Smooth muscle cell (in vitro differentiated cells): ENCODE measurements at regions not wholly inside any gene's neighbourhood (a gene's known extent, or its start where the extent isn't known, plus 50 kb on each side); places are given as distances from the start of the nearest gene placed in this dataset.

Source experiments
- DNase-seq: peaks from one replicate; lab custom pipeline; 2025; ENCODE audit not compliant: unreplicated experiment; lab: John Stamatoyannopoulos, UW
- H2AFZ ChIP-seq: fragments of 200-600 bp; sonication (generic); 2 replicates; pipeline ENCODE4 v1.6.0; 2016; ENCODE audit warnings: antibody characterized with exemption, low read depth, mild to moderate bottlenecking
- H3F3A ChIP-seq: fragments of 200-600 bp; sonication (generic); 2 replicates; pipeline ENCODE4 v1.6.0; 2017; ENCODE audit warnings: antibody characterized with exemption, low read depth
- H3K27ac ChIP-seq: fragments of 200-600 bp; sonication (generic); 2 replicates; pipeline ENCODE4 v1.5.1; 2016; ENCODE audit warnings: low read depth, mild to moderate bottlenecking
- H3K27me3 ChIP-seq: fragments of 200-600 bp; sonication (generic); 2 replicates; pipeline ENCODE4 v1.6.1; 2016; ENCODE audit warnings: low read depth, mild to moderate bottlenecking
- H3K36me3 ChIP-seq: fragments of 200-600 bp; sonication (generic); 2 replicates; pipeline ENCODE4 v1.5.1; 2016; ENCODE audit warnings: low read depth
- H3K4me1 ChIP-seq: fragments of 200-600 bp; sonication (generic); 2 replicates; pipeline ENCODE4 v1.5.1; 2016; ENCODE audit warnings: low read depth
- H3K4me2 ChIP-seq: fragments of 200-600 bp; sonication (generic); 2 replicates; pipeline ENCODE4 v1.6.0; 2016; ENCODE audit warnings: mild to moderate bottlenecking
- H3K4me3 ChIP-seq: fragments of 200-600 bp; sonication (generic); 2 replicates; pipeline ENCODE4 v1.5.1; 2016; ENCODE audit warnings: mild to moderate bottlenecking
- H3K79me2 ChIP-seq: fragments of 200-600 bp; sonication (generic); 2 replicates; pipeline ENCODE4 v1.6.0; 2016; ENCODE audit warnings: low read depth, mild to moderate bottlenecking
- H3K9ac ChIP-seq: fragments of 200-600 bp; sonication (generic); 2 replicates; pipeline ENCODE4 v1.6.0; 2016; ENCODE audit warnings: low read depth
- H3K9me3 ChIP-seq: fragments of 200-600 bp; sonication (generic); replicated peaks from 2 replicates; pipeline ENCODE4 v1.5.1; 2016; ENCODE audit warnings: low read depth
- H4K20me1 ChIP-seq: fragments of 200-600 bp; sonication (generic); 2 replicates; pipeline ENCODE4 v1.6.0; 2016; ENCODE audit warnings: low read depth
- WGBS: methylation state at CpG from one replicate; pipeline ENCODE4 v1.1.7; 2016; ENCODE audit warnings: low lambda C conversion rate; 5-methylcytosine and 5-hydroxymethylcytosine counted together
- TF ChIP-seq, protein P1 (sequence below): fragments of 200-600 bp; sonication (generic); IDR thresholded peaks from 2 replicates; pipeline ENCODE4 v1.5.1; 2017; ENCODE audit warnings: borderline replicate concordance, mild to moderate bottlenecking, antibody characterized with exemption; ENCODE audit not compliant: insufficient read depth, poor library complexity, severe bottlenecking

DNA sequence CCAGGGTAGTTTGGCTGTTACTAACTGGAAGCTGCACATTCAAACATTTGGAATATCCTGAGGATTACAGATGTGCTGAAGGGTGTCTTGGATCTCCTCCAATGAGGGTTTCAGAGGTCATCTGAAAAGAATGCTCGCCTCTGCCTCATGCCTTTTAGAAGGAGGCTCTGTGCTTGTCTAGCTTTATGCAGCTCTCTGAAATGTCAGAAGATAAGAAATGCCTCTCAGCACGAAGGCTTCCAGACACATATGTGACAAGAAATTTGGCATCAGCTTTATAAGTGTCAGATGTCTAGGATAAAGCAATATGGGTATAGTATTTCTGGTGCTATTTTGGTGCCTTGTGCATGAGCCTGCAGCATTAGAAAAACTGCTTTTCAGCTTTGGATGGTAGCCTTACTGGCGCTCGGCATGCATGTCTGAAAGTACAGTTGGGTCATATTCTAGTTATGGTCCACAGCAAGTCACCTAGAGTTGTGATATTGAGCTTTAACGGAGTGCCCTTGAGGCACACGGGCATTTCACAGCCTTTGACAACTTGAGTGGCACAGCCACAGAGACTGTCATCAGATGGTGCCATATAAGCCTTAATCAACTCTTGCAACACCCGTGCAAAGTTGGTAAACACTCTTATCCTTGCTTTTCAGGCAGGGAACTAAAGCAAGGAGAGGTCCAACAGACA, 70.8 kb upstream of the PGRMC2 start:
- TF ChIP-seq, protein P1, sequence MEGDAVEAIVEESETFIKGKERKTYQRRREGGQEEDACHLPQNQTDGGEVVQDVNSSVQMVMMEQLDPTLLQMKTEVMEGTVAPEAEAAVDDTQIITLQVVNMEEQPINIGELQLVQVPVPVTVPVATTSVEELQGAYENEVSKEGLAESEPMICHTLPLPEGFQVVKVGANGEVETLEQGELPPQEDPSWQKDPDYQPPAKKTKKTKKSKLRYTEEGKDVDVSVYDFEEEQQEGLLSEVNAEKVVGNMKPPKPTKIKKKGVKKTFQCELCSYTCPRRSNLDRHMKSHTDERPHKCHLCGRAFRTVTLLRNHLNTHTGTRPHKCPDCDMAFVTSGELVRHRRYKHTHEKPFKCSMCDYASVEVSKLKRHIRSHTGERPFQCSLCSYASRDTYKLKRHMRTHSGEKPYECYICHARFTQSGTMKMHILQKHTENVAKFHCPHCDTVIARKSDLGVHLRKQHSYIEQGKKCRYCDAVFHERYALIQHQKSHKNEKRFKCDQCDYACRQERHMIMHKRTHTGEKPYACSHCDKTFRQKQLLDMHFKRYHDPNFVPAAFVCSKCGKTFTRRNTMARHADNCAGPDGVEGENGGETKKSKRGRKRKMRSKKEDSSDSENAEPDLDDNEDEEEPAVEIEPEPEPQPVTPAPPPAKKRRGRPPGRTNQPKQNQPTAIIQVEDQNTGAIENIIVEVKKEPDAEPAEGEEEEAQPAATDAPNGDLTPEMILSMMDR, result no peak
- Histone ChIP-seq H4K20me1 (no peaks in the 10 kb centered on the region), H3K79me2 (no peaks in the 10 kb centered on the region), H3K4me2 (peak overlapping the region; percentile 40), H3K9me3 (no peaks in the 10 kb centered on the region), H3K4me3 (no peak overlapping the region), H2AFZ (no peak overlapping the region), H3K27me3 (no peaks in the 10 kb centered on the region), H3K9ac (no peak overlapping the region), H3K36me3 (no peaks in the 10 kb centered on the region), H3K27ac (peak overlapping the region; percentile 59), H3K4me1 (peaks cover 12% of the 10 kb centered on the region), H3F3A (peaks cover 23% of the 10 kb centered on the region)
- DNase-seq, result no peak
- WGBS, result 51% methylated on average over 7 of the region's 7 CpGs

DNA sequence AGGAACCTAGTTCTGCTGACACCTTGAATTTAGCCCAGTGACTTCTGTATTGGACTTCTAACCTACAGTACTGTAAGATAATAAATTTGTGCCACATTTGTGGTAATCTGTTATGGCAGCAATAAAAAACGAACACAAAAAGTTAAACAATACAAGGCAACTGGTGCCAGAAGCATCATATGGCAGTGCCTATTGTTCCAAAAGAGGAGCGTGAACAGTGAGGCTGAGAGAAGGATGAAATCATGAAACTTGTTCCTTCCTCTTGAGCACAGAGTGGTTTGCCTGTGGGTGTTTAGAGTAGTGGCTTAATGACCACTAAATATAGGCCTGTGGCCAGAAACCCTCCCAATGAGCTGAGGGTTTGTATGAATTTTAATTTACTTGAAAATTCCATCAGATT, 69.7 kb upstream of the PGRMC2 start:
- peaks cover 23% of the 10 kb centered on the region for H3F3A ChIP-seq
- peak overlapping the region; percentile 59 for H3K27ac ChIP-seq
- TF ChIP-seq, protein P1, result no peak
- H4K20me1 ChIP-seq, result no peaks in the 10 kb centered on the region
- H3K79me2 ChIP-seq, result no peaks in the 10 kb centered on the region
- DNase-seq, result no peak
- H3K36me3 ChIP-seq, result no peaks in the 10 kb centered on the region
- H3K9ac ChIP-seq, result no peak overlapping the region
- no peak overlapping the region for H2AFZ ChIP-seq
- H3K4me2 ChIP-seq, result no peak overlapping the region
- H3K9me3 ChIP-seq, result no peaks in the 10 kb centered on the region
- H3K27me3 ChIP-seq, result no peaks in the 10 kb centered on the region
- WGBS, result 68% methylated on average over 2 of the region's 2 CpGs
- no peak overlapping the region for H3K4me3 ChIP-seq
- peaks cover 12% of the 10 kb centered on the region for H3K4me1 ChIP-seq

DNA sequence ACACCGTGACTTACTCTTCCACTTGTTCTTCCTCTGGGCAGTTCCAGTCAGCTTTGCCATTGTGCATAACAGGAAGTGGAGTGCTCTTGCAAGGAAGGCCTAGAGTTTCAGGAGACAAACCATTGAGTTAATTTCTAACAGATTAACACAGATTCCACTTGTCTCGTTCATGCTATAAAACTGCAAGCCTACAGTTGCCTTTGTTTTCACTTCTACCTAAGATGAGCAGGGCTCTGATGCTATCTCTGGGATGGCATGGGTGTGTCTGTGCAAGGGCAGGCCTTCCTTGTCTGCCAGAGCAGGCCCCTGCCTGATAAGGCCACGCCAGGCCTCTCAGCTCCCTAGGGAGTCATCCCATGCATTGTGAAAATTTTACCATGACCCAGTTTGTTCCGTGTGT, 67.7 kb upstream of the PGRMC2 start:
- Histone ChIP-seq H4K20me1 (no peaks in the 10 kb centered on the region), H3K79me2 (no peaks in the 10 kb centered on the region), H3K27me3 (no peaks in the 10 kb centered on the region), H3K36me3 (no peaks in the 10 kb centered on the region), H2AFZ (no peak overlapping the region), H3F3A (peaks cover 23% of the 10 kb centered on the region), H3K9me3 (no peaks in the 10 kb centered on the region), H3K27ac (peak overlapping the region; percentile 82), H3K4me3 (no peak overlapping the region), H3K4me1 (peaks cover 12% of the 10 kb centered on the region), H3K4me2 (peak overlapping the region; percentile 38), H3K9ac (no peak overlapping the region)
- WGBS, result 53% methylated on average over 4 of the region's 4 CpGs
- DNase-seq, result no peak
- TF ChIP-seq, protein P1, result no peak
